Endothelial cell of umbilical vein (primary cell): ENCODE measurements at regions not wholly inside any gene's neighbourhood (a gene's known extent, or its start where the extent isn't known, plus 50 kb on each side); places are given as distances from the start of the nearest gene placed in this dataset.

ENCODE experiments used
- CTCF ChIP-seq, 2 donors: IDR thresholded peaks; 1 replicate in 1 of 2; 2 replicates in 1 of 2; pipeline ENCODE4 v1.5.1; 2011; ENCODE audit warnings: low read length in 2 of 2, mild to moderate bottlenecking in 2 of 2, moderate library complexity in 2 of 2, control low read depth in 1 of 2, inconsistent platforms in 1 of 2, low read depth in 1 of 2; ENCODE audit not compliant: insufficient read depth in 1 of 2; ENCODE audit errors: extremely low read depth in 1 of 2
- EZH2 ChIP-seq: IDR thresholded peaks from 2 replicates; pipeline ENCODE4 v1.6.1; 2012; ENCODE audit warnings: borderline replicate concordance, low read depth, mild to moderate bottlenecking, moderate library complexity, low read length, inconsistent platforms; ENCODE audit not compliant: severe bottlenecking
- FOS ChIP-seq: IDR thresholded peaks from 2 replicates; pipeline ENCODE4 v1.6.1; 2011; ENCODE audit warnings: mild to moderate bottlenecking, low read length, moderate library complexity, borderline replicate concordance; ENCODE audit not compliant: insufficient read depth
- GATA2 ChIP-seq: IDR thresholded peaks from 2 replicates; pipeline ENCODE4 v1.7.0; 2011; ENCODE audit warnings: low read depth, mild to moderate bottlenecking, moderate library complexity, mixed read lengths, low read length; ENCODE audit not compliant: insufficient read length, insufficient read depth
- JUN ChIP-seq: IDR thresholded peaks from 2 replicates; pipeline ENCODE4 v1.6.1; 2011; ENCODE audit warnings: borderline replicate concordance, low read depth; ENCODE audit not compliant: insufficient read length, insufficient read depth
- MAX ChIP-seq: IDR thresholded peaks from 2 replicates; pipeline ENCODE4 v1.6.1; 2011; ENCODE audit not compliant: insufficient read depth, insufficient read length
- POLR2A ChIP-seq: IDR thresholded peaks from 2 replicates; pipeline ENCODE4 v1.6.1; 2012; ENCODE audit warnings: low read depth, mild to moderate bottlenecking, control low read depth, low read length
- POLR2AphosphoS5 ChIP-seq: IDR thresholded peaks from 2 replicates; pipeline ENCODE4 v1.6.1; 2012; ENCODE audit warnings: low read depth, mild to moderate bottlenecking, control low read depth, low read length, moderate library complexity; ENCODE audit not compliant: insufficient read depth

GRCh38 chr15:36468746-36469145, 110.7 kb upstream of the CDIN1 start:
- TF ChIP-seq JUN, result no peak
- no peak for TF ChIP-seq CTCF (IDR thresholded peaks at IDR 0.05; ENCODE audit: extremely low read depth in 1 of 2, insufficient read depth in 1 of 2, low read depth in 1 of 2, low read length in 2 of 2)
- TF ChIP-seq EZH2, result no peak
- no peak for TF ChIP-seq POLR2A
- TF ChIP-seq POLR2AphosphoS5, result no peak
- TF ChIP-seq FOS, result no peak
- TF ChIP-seq MAX, result no peak
- TF ChIP-seq GATA2, result no peak
